ENCODE measurements at regions not wholly inside any gene's neighbourhood (a gene's known extent, or its start where the extent isn't known, plus 50 kb on each side); places are given as distances from the start of the nearest gene placed in this dataset.

GRCh38 chr21:38958940-38959691, 153.4 kb downstream of the ETS2 start:
- ATAC-seq (peak; percentile 91), DNase-seq (ENCODE audit: missing footprints) (no peak)
- intact Hi-C loops (cut with DNase I): loop anchor here (5.0 kb wide), 3 partner anchors 47 to 128 kb away; no protein-coding TSS in a partner anchor

- intact Hi-C loops (cut with DNase I): loop anchor here (5.0 kb wide), 3 partner anchors 46 to 129 kb away; no protein-coding TSS in a partner anchor
- DNase-seq (ENCODE audit: missing footprints): no peak
- ATAC-seq: no peak
Measured at GRCh38 chr21:38958323-38958705, 152.6 kb downstream of the ETS2 start.

GRCh38 chr21:38957575-38958322, 152.0 kb downstream of the ETS2 start:
- intact Hi-C loops (cut with DNase I): loop anchor here (5.0 kb wide), 3 partner anchors 45 to 130 kb away; no protein-coding TSS in a partner anchor
- DNase-seq (ENCODE audit: missing footprints) (no peak), ATAC-seq (no peak)

- ATAC-seq: no peak
- DNase-seq (ENCODE audit: missing footprints): peak; percentile 79
- intact Hi-C loops (cut with DNase I): loop anchor here (5.0 kb wide), 3 partner anchors 45 to 130 kb away; no protein-coding TSS in a partner anchor
Measured at GRCh38 chr21:38956856-38957571, 151.3 kb downstream of the ETS2 start.

- intact Hi-C loops (cut with DNase I): loop anchor here (5.0 kb wide), 3 partner anchors 44 to 131 kb away; no protein-coding TSS in a partner anchor
- no peak for DNase-seq (ENCODE audit: missing footprints)
- ATAC-seq: no peak
Measured at GRCh38 chr21:38956521-38956855, 150.8 kb downstream of the ETS2 start.

- DNase-seq (ENCODE audit: missing footprints) (no peak), ATAC-seq (no peak)
- intact Hi-C loops (cut with DNase I): loop anchor here (5.0 kb wide), 3 partner anchors 44 to 131 kb away; no protein-coding TSS in a partner anchor
Measured at GRCh38 chr21:38956007-38956406, 150.3 kb downstream of the ETS2 start.

GRCh38 chr21:38955495-38955894, 149.8 kb downstream of the ETS2 start:
- DNase-seq (ENCODE audit: missing footprints): no peak
- peak; percentile 66 for ATAC-seq
- intact Hi-C loops (cut with DNase I): loop anchor here (5.0 kb wide), 3 partner anchors 43 to 132 kb away; no protein-coding TSS in a partner anchor

- DNase-seq (ENCODE audit: missing footprints) (no peak), ATAC-seq (no peak)
Measured at GRCh38 chr21:38954588-38955004, 148.9 kb downstream of the ETS2 start.

GRCh38 chr21:38953516-38953915, 147.8 kb downstream of the ETS2 start:
- DNase-seq (ENCODE audit: missing footprints) (no peak), ATAC-seq (no peak)
- intact Hi-C loops (cut with DNase I): no loop called here

More at GRCh38 chr21:38954588-38955004, 148.9 kb downstream of the ETS2 start:
- intact Hi-C loops (cut with DNase I): loop anchor here (5.0 kb wide), 3 partner anchors 42 to 133 kb away; no protein-coding TSS in a partner anchor

- intact Hi-C loops (cut with DNase I): no loop called here
- ATAC-seq (no peak), DNase-seq (ENCODE audit: missing footprints) (no peak)
Measured at GRCh38 chr21:38952890-38953289, 147.2 kb downstream of the ETS2 start.

GRCh38 chr21:38951095-38951730, 145.5 kb downstream of the ETS2 start:
- DNase-seq (ENCODE audit: missing footprints) (no peak), ATAC-seq (no peak)
- intact Hi-C loops (cut with DNase I): no loop called here

GRCh38 chr21:38950435-38951094, 144.8 kb downstream of the ETS2 start:
- DNase-seq (ENCODE audit: missing footprints) (no peak), ATAC-seq (no peak)
- intact Hi-C loops (cut with DNase I): no loop called here

- no peak for DNase-seq (ENCODE audit: missing footprints)
- intact Hi-C loops (cut with DNase I): no loop called here
- ATAC-seq: no peak
Measured at GRCh38 chr21:38949070-38949380, 143.3 kb downstream of the ETS2 start.

- intact Hi-C loops (cut with DNase I): no loop called here
- ATAC-seq (no peak), DNase-seq (ENCODE audit: missing footprints) (no peak)
Measured at GRCh38 chr21:38948377-38949069, 142.8 kb downstream of the ETS2 start.

- ATAC-seq (no peak), DNase-seq (ENCODE audit: missing footprints) (no peak)
- intact Hi-C loops (cut with DNase I): no loop called here
Measured at GRCh38 chr21:38945545-38946245, 140.0 kb downstream of the ETS2 start.

- no peak for ATAC-seq
Measured at GRCh38 chr21:38944903-38945302, 139.2 kb downstream of the ETS2 start.

GRCh38 chr21:38944402-38944801, 138.7 kb downstream of the ETS2 start:
- no peak for DNase-seq (ENCODE audit: missing footprints)
- intact Hi-C loops (cut with DNase I): no loop called here
- ATAC-seq: no peak

More at GRCh38 chr21:38944903-38945302, 139.2 kb downstream of the ETS2 start:
- DNase-seq (ENCODE audit: missing footprints): no peak
- intact Hi-C loops (cut with DNase I): no loop called here
